ENCODE measurements at regions not wholly inside any gene's neighbourhood (a gene's known extent, or its start where the extent isn't known, plus 50 kb on each side); places are given as distances from the start of the nearest gene placed in this dataset.
A peak's percentile ranks its signal among the peaks of the same experiment; 100 is the strongest.

GRCh38 chr7:116083796-116084195 lies 53.2 kb upstream of the TFEC start:
- no peaks in the 10 kb centered on the region for H3K4me1 ChIP-seq
- DNase-seq (ENCODE audit: low spot score), result peak; percentile 1
- H3K36me3 Mint-ChIP-seq, result no peaks in the 10 kb centered on the region
- H3K4me3 ChIP-seq, result no peak overlapping the region
- no peaks in the 10 kb centered on the region for H3K27me3 ChIP-seq
- H3K4me1 Mint-ChIP-seq, result no peaks in the 10 kb centered on the region
- no peaks in the 10 kb centered on the region for H3K9me3 ChIP-seq (ENCODE audit: low read depth)
- H3K36me3 ChIP-seq, result no peaks in the 10 kb centered on the region
- H4K20me1 ChIP-seq (ENCODE audit: low read depth), result no peaks in the 10 kb centered on the region
- no peak overlapping the region for H3K9ac ChIP-seq
- no peaks in the 10 kb centered on the region for H3K79me2 ChIP-seq (ENCODE audit: low read depth)
- H2AFZ ChIP-seq (replicated peaks), result no peak overlapping the region
- peaks cover 5% of the 10 kb centered on the region for H3K27me3 Mint-ChIP-seq (ENCODE audit: insufficient read depth, low read depth)
- no peak overlapping the region for H3K27ac Mint-ChIP-seq
- no peak for TF ChIP-seq EZH2 (IDR thresholded peaks at IDR 0.05)
- no peak for TF ChIP-seq EZH2phosphoT487 (IDR thresholded peaks at IDR 0.05)
- no peak for TF ChIP-seq CTCF (IDR thresholded peaks at IDR 0.05)
- H3K4me2 ChIP-seq, result no peak overlapping the region
- no peaks in the 10 kb centered on the region for H3F3A ChIP-seq (ENCODE audit: low read depth)
- peaks cover 8% of the 10 kb centered on the region for H3K9me3 Mint-ChIP-seq
- H3K27ac ChIP-seq, result no peak overlapping the region
- no peak overlapping the region for H3K4me3 Mint-ChIP-seq

GRCh38 chr7:116086547-116087045 lies 56.0 kb upstream of the TFEC start:
- Histone ChIP-seq H3K27ac (no peak overlapping the region), H3K4me1 (no peaks in the 10 kb centered on the region), H3K27me3 (no peaks in the 10 kb centered on the region), H3K9me3 (ENCODE audit: low read depth) (no peaks in the 10 kb centered on the region), H3K4me3 (no peak overlapping the region), H4K20me1 (ENCODE audit: low read depth) (no peaks in the 10 kb centered on the region), H3K4me2 (no peak overlapping the region), H3K36me3 (no peaks in the 10 kb centered on the region), H3K79me2 (ENCODE audit: low read depth) (no peaks in the 10 kb centered on the region), H3F3A (ENCODE audit: low read depth) (no peaks in the 10 kb centered on the region), H3K9ac (no peak overlapping the region), H2AFZ (replicated peaks) (no peak overlapping the region)
- H3K27me3 Mint-ChIP-seq (ENCODE audit: insufficient read depth, low read depth), result no peaks in the 10 kb centered on the region
- H3K36me3 Mint-ChIP-seq, result no peaks in the 10 kb centered on the region
- H3K9me3 Mint-ChIP-seq, result no peaks in the 10 kb centered on the region
- H3K4me1 Mint-ChIP-seq, result no peaks in the 10 kb centered on the region
- no peak overlapping the region for H3K27ac Mint-ChIP-seq
- TF ChIP-seq EZH2phosphoT487 (IDR thresholded peaks at IDR 0.05), result no peak
- no peak for TF ChIP-seq EZH2 (IDR thresholded peaks at IDR 0.05)
- TF ChIP-seq CTCF (IDR thresholded peaks at IDR 0.05), result no peak
- no peak for DNase-seq (ENCODE audit: low spot score)
- H3K4me3 Mint-ChIP-seq, result no peak overlapping the region

- no peaks in the 10 kb centered on the region for H3K27me3 ChIP-seq
- no peaks in the 10 kb centered on the region for H3K9me3 Mint-ChIP-seq
- H3K36me3 Mint-ChIP-seq, result no peaks in the 10 kb centered on the region
- no peak overlapping the region for H3K4me3 ChIP-seq
- no peak for DNase-seq (ENCODE audit: low spot score)
- H3F3A ChIP-seq (ENCODE audit: low read depth), result no peaks in the 10 kb centered on the region
- no peaks in the 10 kb centered on the region for H3K79me2 ChIP-seq (ENCODE audit: low read depth)
- H4K20me1 ChIP-seq (ENCODE audit: low read depth), result no peaks in the 10 kb centered on the region
- H3K9me3 ChIP-seq (ENCODE audit: low read depth), result no peaks in the 10 kb centered on the region
- no peak overlapping the region for H3K27ac Mint-ChIP-seq
- no peak for TF ChIP-seq EZH2phosphoT487 (IDR thresholded peaks at IDR 0.05)
- TF ChIP-seq EZH2 (IDR thresholded peaks at IDR 0.05), result no peak
- H3K36me3 ChIP-seq, result no peaks in the 10 kb centered on the region
- no peaks in the 10 kb centered on the region for H3K27me3 Mint-ChIP-seq (ENCODE audit: insufficient read depth, low read depth)
- no peak overlapping the region for H3K9ac ChIP-seq
- H3K4me1 Mint-ChIP-seq, result no peaks in the 10 kb centered on the region
- no peak overlapping the region for H3K4me2 ChIP-seq
- H2AFZ ChIP-seq (replicated peaks), result no peak overlapping the region
- H3K27ac ChIP-seq, result no peak overlapping the region
- no peaks in the 10 kb centered on the region for H3K4me1 ChIP-seq
- no peak overlapping the region for H3K4me3 Mint-ChIP-seq
Measured at GRCh38 chr7:116087291-116087690, 56.7 kb upstream of the TFEC start.

- H3F3A ChIP-seq (ENCODE audit: low read depth), result no peaks in the 10 kb centered on the region
- no peaks in the 10 kb centered on the region for H3K36me3 Mint-ChIP-seq
- peak overlapping the region; percentile 39 for H2AFZ ChIP-seq (replicated peaks)
- H3K9ac ChIP-seq, result no peak overlapping the region
- H3K9me3 ChIP-seq (ENCODE audit: low read depth), result no peaks in the 10 kb centered on the region
- H3K4me1 ChIP-seq, result no peaks in the 10 kb centered on the region
- H3K27ac Mint-ChIP-seq, result no peak overlapping the region
- H3K79me2 ChIP-seq (ENCODE audit: low read depth), result no peaks in the 10 kb centered on the region
- no peaks in the 10 kb centered on the region for H3K27me3 ChIP-seq
- H3K27ac ChIP-seq, result no peak overlapping the region
- H3K9me3 Mint-ChIP-seq, result no peaks in the 10 kb centered on the region
- no peak overlapping the region for H3K4me3 Mint-ChIP-seq
- H3K4me1 Mint-ChIP-seq, result no peaks in the 10 kb centered on the region
- H3K4me2 ChIP-seq, result no peak overlapping the region
- no peaks in the 10 kb centered on the region for H3K27me3 Mint-ChIP-seq (ENCODE audit: insufficient read depth, low read depth)
- no peak overlapping the region for H3K4me3 ChIP-seq
- H3K36me3 ChIP-seq, result no peaks in the 10 kb centered on the region
- TF ChIP-seq EZH2 (IDR thresholded peaks at IDR 0.05) (no peak), EZH2phosphoT487 (IDR thresholded peaks at IDR 0.05) (no peak), CTCF (IDR thresholded peaks at IDR 0.05) (no peak)
- H4K20me1 ChIP-seq (ENCODE audit: low read depth), result no peaks in the 10 kb centered on the region
- no peak for DNase-seq (ENCODE audit: low spot score)
Measured at GRCh38 chr7:116087984-116088383, 57.4 kb upstream of the TFEC start.

Measured in neural progenitor cell (in vitro differentiated cells).